H9 (cell line): ENCODE measurements at regions not wholly inside any gene's neighbourhood (a gene's known extent, or its start where the extent isn't known, plus 50 kb on each side); places are given as distances from the start of the nearest gene placed in this dataset.

Experiments
- DNase-seq: peaks from one replicate; pipeline ENCODE4 v3.0.0-alpha.2; 2017
- H2AFZ ChIP-seq: one replicate; pipeline ENCODE4 v1.6.1; 2013; ENCODE audit warnings: mild to moderate bottlenecking, low read length, control low read depth, moderate library complexity
- H2AK5ac ChIP-seq: 2 replicates; pipeline ENCODE4 v1.6.1; 2013; ENCODE audit warnings: low read length, control low read depth, mixed read lengths; ENCODE audit not compliant: insufficient read length
- H2BK120ac ChIP-seq: one replicate; pipeline ENCODE4 v1.6.1; 2013; ENCODE audit warnings: low read depth, mild to moderate bottlenecking, low read length, control low read depth, inconsistent platforms; ENCODE audit not compliant: poor library complexity, severe bottlenecking
- H2BK12ac ChIP-seq: 2 replicates; pipeline ENCODE4 v1.6.1; 2013; ENCODE audit warnings: low read length, control low read depth, mixed read lengths, low read depth; ENCODE audit not compliant: insufficient read length
- H2BK15ac ChIP-seq: 2 replicates; pipeline ENCODE4 v1.6.1; 2013; ENCODE audit warnings: low read depth, low read length, control low read depth
- H2BK20ac ChIP-seq: one replicate; pipeline ENCODE4 v1.6.1; 2013; ENCODE audit warnings: low read depth, mild to moderate bottlenecking, low read length, control low read depth, inconsistent platforms; ENCODE audit not compliant: poor library complexity, severe bottlenecking
- H2BK5ac ChIP-seq: 2 replicates; pipeline ENCODE4 v1.6.1; 2013; ENCODE audit warnings: low read length, control low read depth, mixed read lengths; ENCODE audit not compliant: insufficient read length
- H3K14ac ChIP-seq: 2 replicates; pipeline ENCODE4 v1.6.1; 2013; ENCODE audit warnings: low read length, control low read depth; ENCODE audit not compliant: insufficient read depth
- H3K18ac ChIP-seq: 2 replicates; pipeline ENCODE4 v1.6.1; 2013; ENCODE audit warnings: low read depth, mild to moderate bottlenecking, mixed read lengths, low read length, control low read depth; ENCODE audit not compliant: insufficient read length
- H3K23ac ChIP-seq: 2 replicates; pipeline ENCODE4 v1.6.1; 2013; ENCODE audit warnings: low read length, control low read depth, mixed read lengths, low read depth; ENCODE audit not compliant: insufficient read length
- H3K23me2 ChIP-seq: 2 replicates; pipeline ENCODE4 v1.6.1; 2013; ENCODE audit warnings: low read depth, mild to moderate bottlenecking, mixed read lengths, low read length, control low read depth; ENCODE audit not compliant: insufficient read length, poor library complexity, severe bottlenecking
- H3K27ac ChIP-seq: 2 replicates; pipeline ENCODE4 v1.5.1; 2013; ENCODE audit warnings: low read length, control low read depth, mixed read lengths, low read depth; ENCODE audit not compliant: insufficient read length
- H3K27me3 ChIP-seq: 2 replicates; pipeline ENCODE4 v1.6.1; 2013; ENCODE audit warnings: low read length, control low read depth, inconsistent platforms; ENCODE audit not compliant: insufficient read depth
- H3K4ac ChIP-seq: 2 replicates; pipeline ENCODE4 v1.6.1; 2013; ENCODE audit warnings: low read depth, mild to moderate bottlenecking, control low read depth, inconsistent platforms, low read length, moderate library complexity
- H3K4me1 ChIP-seq: 2 replicates; pipeline ENCODE4 v1.6.1; 2013; ENCODE audit warnings: low read length, control low read depth, inconsistent platforms; ENCODE audit not compliant: insufficient read depth
- H3K4me2 ChIP-seq: 2 replicates; pipeline ENCODE4 v1.6.1; 2013; ENCODE audit warnings: low read length, control low read depth, mixed read lengths; ENCODE audit not compliant: insufficient read length, insufficient read depth
- H3K56ac ChIP-seq: 2 replicates; pipeline ENCODE4 v1.6.1; 2013; ENCODE audit warnings: low read depth, mild to moderate bottlenecking, mixed read lengths, low read length, control low read depth; ENCODE audit not compliant: insufficient read length
- H3K79me1 ChIP-seq: 2 replicates; pipeline ENCODE4 v1.6.1; 2013; ENCODE audit warnings: low read depth, mild to moderate bottlenecking, moderate library complexity, low read length, control low read depth, inconsistent platforms; ENCODE audit not compliant: insufficient read depth, poor library complexity, severe bottlenecking
- H3K79me2 ChIP-seq: 2 replicates; pipeline ENCODE4 v1.6.1; 2013; ENCODE audit warnings: low read length, control low read depth, inconsistent platforms; ENCODE audit not compliant: insufficient read depth
- H3K9ac ChIP-seq: 2 replicates; pipeline ENCODE4 v1.6.1; 2013; ENCODE audit warnings: low read length, control low read depth, mixed read lengths; ENCODE audit not compliant: insufficient read length; ENCODE audit errors: extremely low read depth
- H3K9me3 ChIP-seq: one replicate; pipeline ENCODE4 v1.6.1; 2013; ENCODE audit warnings: low read depth, low read length, inconsistent platforms; ENCODE audit not compliant: control insufficient read depth
- H3T11ph ChIP-seq: one replicate; pipeline ENCODE4 v1.6.1; 2013; ENCODE audit warnings: mild to moderate bottlenecking, low read length, control low read depth, inconsistent platforms
- H4K20me1 ChIP-seq: one replicate; pipeline ENCODE4 v1.6.1; 2013; ENCODE audit not compliant: control insufficient read depth, insufficient read length, insufficient read depth
- H4K5ac ChIP-seq: 2 replicates; pipeline ENCODE4 v1.6.1; 2013; ENCODE audit warnings: low read depth, mild to moderate bottlenecking, mixed read lengths, low read length, control low read depth; ENCODE audit not compliant: insufficient read length
- H4K8ac ChIP-seq: replicated peaks from 2 replicates; pipeline ENCODE4 v1.6.1; 2013; ENCODE audit warnings: low read length, control low read depth, mixed read lengths, low read depth; ENCODE audit not compliant: insufficient read length
- H4K91ac ChIP-seq: 2 replicates; pipeline ENCODE4 v1.6.1; 2013; ENCODE audit warnings: low read depth, mild to moderate bottlenecking, moderate library complexity, mixed read lengths, low read length, control low read depth; ENCODE audit not compliant: insufficient read length
- H3K27ac Mint-ChIP-seq, 3 experiments: 2 replicates in 2 of 3; 3 replicates in 1 of 3; pipeline ENCODE4 v1.8.0; 2020 to 2021; ENCODE audit warnings: mixed read lengths in 3 of 3, mild to moderate bottlenecking in 1 of 3, moderate library complexity in 1 of 3
- H3K27me3 Mint-ChIP-seq: 2 replicates; pipeline ENCODE4 v1.8.0; 2021; ENCODE audit warnings: low read depth, mild to moderate bottlenecking, moderate library complexity, mixed read lengths
- H3K36me3 Mint-ChIP-seq, 3 experiments: 2 replicates in 2 of 3; 3 replicates in 1 of 3; pipeline ENCODE4 v1.8.0; 2020 to 2021; ENCODE audit warnings: low read depth in 3 of 3, mixed read lengths in 3 of 3; ENCODE audit not compliant: insufficient read depth in 1 of 3
- H3K4me1 Mint-ChIP-seq, 2 experiments: 2 replicates each; pipeline ENCODE4 v1.8.0; 2020; ENCODE audit warnings: mixed read lengths in 2 of 2
- H3K4me3 Mint-ChIP-seq, 2 experiments: 2 replicates in 1 of 2; 3 replicates in 1 of 2; pipeline ENCODE4 v1.8.0; 2020 to 2021; ENCODE audit warnings: mild to moderate bottlenecking in 2 of 2, mixed read lengths in 2 of 2, moderate library complexity in 1 of 2
- H3K9me3 Mint-ChIP-seq, 2 experiments: 2 replicates in 1 of 2; 3 replicates in 1 of 2; pipeline ENCODE4 v1.8.0; 2020; ENCODE audit warnings: mild to moderate bottlenecking in 2 of 2, mixed read lengths in 2 of 2, moderate library complexity in 1 of 2
- WGBS: extraction: QIAGEN DNeasy Blood & Tissue Kit; methylation state at CpG from one replicate; pipeline ENCODE4 v1.1.7; 2013; ENCODE audit warnings: missing lambda C conversion rate, low lambda C conversion rate, mixed read lengths; ENCODE audit not compliant: insufficient read length; ENCODE audit errors: extremely low coverage; 5-methylcytosine and 5-hydroxymethylcytosine counted together
- TF ChIP-seq, protein P1 (sequence below): fragments of 200-600 bp; sonication (generic); conservative IDR thresholded peaks from 3 replicates; pipeline ENCODE4 v1.8.0; 2021; ENCODE audit warnings: antibody characterized with exemption, mild to moderate bottlenecking

- H3K23me2 ChIP-seq: no peaks in the 10 kb centered on the region
- H4K91ac ChIP-seq: no peak overlapping the region
- no peak overlapping the region for H2BK5ac ChIP-seq
- Mint-ChIP-seq H3K27ac (no peak overlapping the region), H3K27me3 (peaks cover 5% of the 10 kb centered on the region), H3K36me3 (no peaks in the 10 kb centered on the region), H3K9me3 (no peaks in the 10 kb centered on the region), H3K4me3 (no peak overlapping the region), H3K4me1 (peaks cover 0 to 2% of the 10 kb centered on the region in 2 experiments; a peak in 2 of 4 replicates)
- no peak overlapping the region for H3K4ac ChIP-seq
- TF ChIP-seq, protein P1, sequence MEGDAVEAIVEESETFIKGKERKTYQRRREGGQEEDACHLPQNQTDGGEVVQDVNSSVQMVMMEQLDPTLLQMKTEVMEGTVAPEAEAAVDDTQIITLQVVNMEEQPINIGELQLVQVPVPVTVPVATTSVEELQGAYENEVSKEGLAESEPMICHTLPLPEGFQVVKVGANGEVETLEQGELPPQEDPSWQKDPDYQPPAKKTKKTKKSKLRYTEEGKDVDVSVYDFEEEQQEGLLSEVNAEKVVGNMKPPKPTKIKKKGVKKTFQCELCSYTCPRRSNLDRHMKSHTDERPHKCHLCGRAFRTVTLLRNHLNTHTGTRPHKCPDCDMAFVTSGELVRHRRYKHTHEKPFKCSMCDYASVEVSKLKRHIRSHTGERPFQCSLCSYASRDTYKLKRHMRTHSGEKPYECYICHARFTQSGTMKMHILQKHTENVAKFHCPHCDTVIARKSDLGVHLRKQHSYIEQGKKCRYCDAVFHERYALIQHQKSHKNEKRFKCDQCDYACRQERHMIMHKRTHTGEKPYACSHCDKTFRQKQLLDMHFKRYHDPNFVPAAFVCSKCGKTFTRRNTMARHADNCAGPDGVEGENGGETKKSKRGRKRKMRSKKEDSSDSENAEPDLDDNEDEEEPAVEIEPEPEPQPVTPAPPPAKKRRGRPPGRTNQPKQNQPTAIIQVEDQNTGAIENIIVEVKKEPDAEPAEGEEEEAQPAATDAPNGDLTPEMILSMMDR: no peak
- no peak overlapping the region for H4K8ac ChIP-seq
- no peak overlapping the region for H2BK12ac ChIP-seq
- no peaks in the 10 kb centered on the region for H3K9me3 ChIP-seq
- no peak overlapping the region for H3K23ac ChIP-seq
- no peak overlapping the region for H3K27ac ChIP-seq
- H3K4me1 ChIP-seq: no peaks in the 10 kb centered on the region
- no peak overlapping the region for H2BK15ac ChIP-seq
- no peak overlapping the region for H3K18ac ChIP-seq
- no peak overlapping the region for H3K4me2 ChIP-seq
- no peak overlapping the region for H3K56ac ChIP-seq
- H2BK120ac ChIP-seq: no peak overlapping the region
- H3K79me2 ChIP-seq: no peaks in the 10 kb centered on the region
- H4K20me1 ChIP-seq: no peaks in the 10 kb centered on the region
- DNase-seq: no peak
- H2AK5ac ChIP-seq: no peak overlapping the region
- H2BK20ac ChIP-seq: no peak overlapping the region
- H3T11ph ChIP-seq: no peak overlapping the region
- H3K79me1 ChIP-seq: no peaks in the 10 kb centered on the region
- no CpG with 5 or more reads among the region's 9 CpGs for WGBS
- no peak overlapping the region for H2AFZ ChIP-seq
- H4K5ac ChIP-seq: no peak overlapping the region
- H3K9ac ChIP-seq: no peak overlapping the region
- H3K14ac ChIP-seq: no peak overlapping the region
- no peaks in the 10 kb centered on the region for H3K27me3 ChIP-seq
These were observed 89.7 kb upstream of the YWHAQ start for GRCh38 chr2:9720352-9721093.
